GM23338 (cell line): ENCODE measurements at regions not wholly inside any gene's neighbourhood (a gene's known extent, or its start where the extent isn't known, plus 50 kb on each side); places are given as distances from the start of the nearest gene placed in this dataset.

Experiments used
- ATAC-seq: fragments of 200-7000 bp; cut with Tn5 transposase; 3 replicates; pipeline ENCODE4 v1.9.1; 2020
- DNase-seq: peaks from one replicate; pipeline ENCODE4 v3.0.0-alpha.2; 2015; ENCODE audit warnings: low spot score
- H2AFZ ChIP-seq: fragments of 200-600 bp; sonication (generic); 2 replicates; pipeline ENCODE4 v1.8.0; 2016; ENCODE audit warnings: antibody characterized with exemption, mild to moderate bottlenecking, moderate library complexity
- H3F3A ChIP-seq: fragments of 200-600 bp; sonication (generic); replicated peaks from 2 replicates; pipeline ENCODE4 v1.8.0; 2017; ENCODE audit warnings: antibody characterized with exemption, mixed run types, low read depth
- H3K27ac ChIP-seq: fragments of 200-600 bp; sonication (generic); 2 replicates; pipeline ENCODE4 v1.6.1; 2016; ENCODE audit warnings: low read depth
- H3K27me3 ChIP-seq: fragments of 200-600 bp; sonication (generic); 2 replicates; pipeline ENCODE4 v1.8.0; 2016; ENCODE audit warnings: mild to moderate bottlenecking, mixed run types, moderate library complexity; ENCODE audit not compliant: insufficient read depth
- H3K36me3 ChIP-seq: fragments of 200-600 bp; sonication (generic); 2 replicates; pipeline ENCODE4 v1.8.0; 2016; ENCODE audit warnings: mild to moderate bottlenecking; ENCODE audit not compliant: insufficient read depth
- H3K4me1 ChIP-seq: fragments of 200-600 bp; sonication (generic); 2 replicates; pipeline ENCODE4 v1.8.0; 2016; ENCODE audit warnings: mild to moderate bottlenecking, moderate library complexity; ENCODE audit not compliant: insufficient read depth
- H3K4me2 ChIP-seq: fragments of 200-600 bp; sonication (generic); 2 replicates; pipeline ENCODE4 v1.7.1; 2017; ENCODE audit warnings: mixed run types
- H3K4me3 ChIP-seq: fragments of 200-600 bp; sonication (generic); 2 replicates; pipeline ENCODE4 v1.6.1; 2016; ENCODE audit warnings: mixed run types
- H3K79me2 ChIP-seq: fragments of 200-600 bp; sonication (generic); replicated peaks from 2 replicates; pipeline ENCODE4 v1.8.0; 2017; ENCODE audit warnings: mild to moderate bottlenecking; ENCODE audit not compliant: insufficient read depth
- H3K9me2 ChIP-seq: fragments of 200-600 bp; sonication (generic); 2 replicates; pipeline ENCODE4 v1.8.0; 2017; ENCODE audit not compliant: insufficient read depth
- H4K20me1 ChIP-seq: fragments of 200-600 bp; sonication (generic); replicated peaks from 2 replicates; pipeline ENCODE4 v1.8.0; 2017; ENCODE audit warnings: mild to moderate bottlenecking; ENCODE audit not compliant: insufficient read depth
- H3K27ac Mint-ChIP-seq: 2 replicates; pipeline ENCODE4 v1.8.0; 2020; ENCODE audit warnings: inconsistent platforms, mild to moderate bottlenecking, moderate library complexity, mixed read lengths
- H3K27me3 Mint-ChIP-seq: 3 replicates; pipeline ENCODE4 v1.8.0; 2022; ENCODE audit warnings: low read depth, mild to moderate bottlenecking, moderate library complexity, mixed read lengths, inconsistent platforms; ENCODE audit not compliant: insufficient read depth, poor library complexity
- H3K36me3 Mint-ChIP-seq: 3 replicates; pipeline ENCODE4 v1.8.0; 2021; ENCODE audit warnings: low read depth, mild to moderate bottlenecking, inconsistent platforms, moderate library complexity, mixed read lengths
- H3K4me1 Mint-ChIP-seq: 3 replicates; pipeline ENCODE4 v1.8.0; 2020; ENCODE audit warnings: mild to moderate bottlenecking, inconsistent platforms, mixed read lengths
- H3K4me3 Mint-ChIP-seq: 3 replicates; pipeline ENCODE4 v1.8.0; 2021; ENCODE audit warnings: moderate library complexity, mild to moderate bottlenecking, inconsistent platforms, mixed read lengths
- H3K9me3 Mint-ChIP-seq: 3 replicates; pipeline ENCODE4 v1.8.0; 2020; ENCODE audit warnings: moderate library complexity, mild to moderate bottlenecking, inconsistent platforms, mixed read lengths
- CREB1 ChIP-seq: fragments of 250-450 bp; sonication (Bioruptor Pico); IDR thresholded peaks from 2 replicates; pipeline ENCODE4 v1.5.0; 2020; ENCODE audit warnings: low read depth, mild to moderate bottlenecking, moderate library complexity
- EZH2 ChIP-seq: fragments of 200-600 bp; sonication (generic); IDR thresholded peaks from one replicate; pipeline ENCODE4 v1.8.0; 2017; ENCODE audit warnings: antibody characterized with exemption, mild to moderate bottlenecking, low read depth; ENCODE audit not compliant: unreplicated experiment
- EZH2phosphoT487 ChIP-seq: fragments of 200-600 bp; sonication (generic); IDR thresholded peaks from one replicate; pipeline ENCODE4 v1.8.1; 2018; ENCODE audit warnings: antibody characterized with exemption; ENCODE audit not compliant: unreplicated experiment
- NANOG ChIP-seq: IDR thresholded peaks from 2 replicates; pipeline ENCODE4 v1.6.1; 2016; ENCODE audit warnings: antibody characterized with exemption, borderline replicate concordance
- POLR2AphosphoS5 ChIP-seq: IDR thresholded peaks from 2 replicates; pipeline ENCODE4 v1.6.1; 2016; ENCODE audit warnings: antibody characterized with exemption, low read depth
- STAT1 ChIP-seq: IDR thresholded peaks from one replicate; pipeline ENCODE4 v1.6.1; 2016; ENCODE audit warnings: antibody characterized with exemption; ENCODE audit not compliant: unreplicated experiment
- ZNF114 ChIP-seq: fragments of 250-450 bp; sonication (Bioruptor Pico); IDR thresholded peaks from 2 replicates; pipeline ENCODE4 v1.5.0; 2020; ENCODE audit warnings: mild to moderate bottlenecking, moderate library complexity
- ZNF331 ChIP-seq: fragments of 250-450 bp; sonication (Bioruptor Pico); IDR thresholded peaks from 2 replicates; pipeline ENCODE4 v1.5.0; 2020; ENCODE audit warnings: low read depth, mild to moderate bottlenecking, moderate library complexity
- TF ChIP-seq, protein P1 (sequence below), 2 experiments: fragments of 200-600 bp in 1 of 2; sonication (generic) in 1 of 2; conservative IDR thresholded peaks; 2 replicates each; pipeline versions ENCODE4 v1.5.1 to v1.6.1; 2016 to 2017; ENCODE audit warnings: antibody characterized with exemption in 2 of 2, low read depth in 2 of 2, mild to moderate bottlenecking in 2 of 2, moderate library complexity in 1 of 2
- TF ChIP-seq, protein P2 (sequence below): fragments of 250-450 bp; sonication (Bioruptor Pico); IDR thresholded peaks from 2 replicates; pipeline ENCODE4 v1.5.0; 2020; ENCODE audit warnings: mild to moderate bottlenecking, moderate library complexity
- TF ChIP-seq, protein P3 (sequence below): IDR thresholded peaks from one replicate; pipeline ENCODE4 v1.6.1; 2018; ENCODE audit warnings: antibody characterized with exemption; ENCODE audit not compliant: unreplicated experiment

DNA sequence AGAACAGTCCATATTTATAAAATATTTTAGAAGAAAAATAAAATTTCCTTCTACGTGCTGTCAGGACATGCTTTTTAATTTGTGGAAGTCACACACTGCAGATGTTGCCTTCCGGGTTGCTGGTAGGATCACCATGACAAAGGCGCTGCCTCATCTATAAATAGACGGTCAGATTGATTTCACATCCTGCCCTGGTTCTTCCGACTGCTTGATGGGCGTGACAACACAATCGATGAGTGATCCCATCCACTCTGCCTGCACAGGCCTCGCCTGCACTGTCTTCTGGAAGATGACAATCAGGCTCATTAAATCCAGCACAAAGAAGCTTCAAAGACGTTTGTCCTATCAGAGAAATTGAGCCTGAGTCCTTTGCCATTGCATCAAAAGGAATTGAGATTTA lies 318.9 kb upstream of the TRIB2 start (continued):
- TF ChIP-seq POLR2AphosphoS5 = no peak
- no peak for TF ChIP-seq CREB1 (CRISPR knock-in tag)
- TF ChIP-seq NANOG = no peak
- TF ChIP-seq, protein P1, sequence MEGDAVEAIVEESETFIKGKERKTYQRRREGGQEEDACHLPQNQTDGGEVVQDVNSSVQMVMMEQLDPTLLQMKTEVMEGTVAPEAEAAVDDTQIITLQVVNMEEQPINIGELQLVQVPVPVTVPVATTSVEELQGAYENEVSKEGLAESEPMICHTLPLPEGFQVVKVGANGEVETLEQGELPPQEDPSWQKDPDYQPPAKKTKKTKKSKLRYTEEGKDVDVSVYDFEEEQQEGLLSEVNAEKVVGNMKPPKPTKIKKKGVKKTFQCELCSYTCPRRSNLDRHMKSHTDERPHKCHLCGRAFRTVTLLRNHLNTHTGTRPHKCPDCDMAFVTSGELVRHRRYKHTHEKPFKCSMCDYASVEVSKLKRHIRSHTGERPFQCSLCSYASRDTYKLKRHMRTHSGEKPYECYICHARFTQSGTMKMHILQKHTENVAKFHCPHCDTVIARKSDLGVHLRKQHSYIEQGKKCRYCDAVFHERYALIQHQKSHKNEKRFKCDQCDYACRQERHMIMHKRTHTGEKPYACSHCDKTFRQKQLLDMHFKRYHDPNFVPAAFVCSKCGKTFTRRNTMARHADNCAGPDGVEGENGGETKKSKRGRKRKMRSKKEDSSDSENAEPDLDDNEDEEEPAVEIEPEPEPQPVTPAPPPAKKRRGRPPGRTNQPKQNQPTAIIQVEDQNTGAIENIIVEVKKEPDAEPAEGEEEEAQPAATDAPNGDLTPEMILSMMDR (conservative IDR thresholded peaks at IDR 0.05; ENCODE audit: low read depth in 2 of 2) = no peak
- TF ChIP-seq ZNF331 (CRISPR knock-in tag) = no peak

DNA sequence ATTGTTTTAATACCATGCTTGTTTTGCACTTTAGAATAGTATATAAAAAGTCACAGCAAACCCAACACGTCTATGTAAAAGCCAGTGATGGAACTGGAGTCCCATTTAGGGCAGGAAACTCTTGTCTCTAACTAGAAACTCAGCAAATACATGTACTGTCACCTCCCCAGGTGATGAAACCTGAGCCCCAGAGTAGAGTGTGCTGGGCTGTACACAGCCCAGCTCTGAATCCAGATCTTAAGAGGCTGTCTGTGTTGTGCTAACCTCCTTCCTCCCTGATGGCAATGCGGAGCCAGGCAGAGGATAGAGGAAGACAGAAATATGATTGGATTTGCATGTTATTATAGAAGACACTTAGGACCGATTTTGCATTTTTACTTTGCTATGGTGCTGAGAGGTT lies 317.5 kb upstream of the TRIB2 start:
- no peak overlapping the region for H3K27ac Mint-ChIP-seq
- no peak overlapping the region for H3K4me3 ChIP-seq
- no peak overlapping the region for H3K27ac ChIP-seq
- H3K79me2 ChIP-seq = no peaks in the 10 kb centered on the region
- ATAC-seq = no peak; the same call in 2 of the 3 replicates
- peaks cover 29% of the 10 kb centered on the region for H3K36me3 Mint-ChIP-seq
- peaks cover 32% of the 10 kb centered on the region for H3K9me3 Mint-ChIP-seq
- DNase-seq = no peak
- no peaks in the 10 kb centered on the region for H3F3A ChIP-seq
- peaks cover 12% of the 10 kb centered on the region; the same call in 1 of the 2 replicates for H3K36me3 ChIP-seq
- H2AFZ ChIP-seq = no peak overlapping the region
- H3K27me3 Mint-ChIP-seq = peaks cover 3% of the 10 kb centered on the region
- H3K4me3 Mint-ChIP-seq = no peak overlapping the region
- no peaks in the 10 kb centered on the region; the same call in 1 of the 2 replicates for H4K20me1 ChIP-seq
- H3K4me1 ChIP-seq = peaks cover 32% of the 10 kb centered on the region
- peaks cover 9% of the 10 kb centered on the region; the same call in 1 of the 2 replicates for H3K27me3 ChIP-seq
- H3K4me1 Mint-ChIP-seq = peaks cover 23% of the 10 kb centered on the region
- H3K9me2 ChIP-seq = peaks cover 6% of the 10 kb centered on the region; the same call in 1 of the 2 replicates
- no peak overlapping the region for H3K4me2 ChIP-seq
- TF ChIP-seq EZH2phosphoT487 (no peak), NANOG (no peak), ZNF114 (no peak), CREB1 (CRISPR knock-in tag) (no peak), EZH2 (no peak), POLR2AphosphoS5 (no peak), STAT1 (no peak), ZNF331 (CRISPR knock-in tag) (no peak)
- TF ChIP-seq, protein P1 (conservative IDR thresholded peaks at IDR 0.05; ENCODE audit: low read depth in 2 of 2) = no peak
- TF ChIP-seq, protein P2, sequence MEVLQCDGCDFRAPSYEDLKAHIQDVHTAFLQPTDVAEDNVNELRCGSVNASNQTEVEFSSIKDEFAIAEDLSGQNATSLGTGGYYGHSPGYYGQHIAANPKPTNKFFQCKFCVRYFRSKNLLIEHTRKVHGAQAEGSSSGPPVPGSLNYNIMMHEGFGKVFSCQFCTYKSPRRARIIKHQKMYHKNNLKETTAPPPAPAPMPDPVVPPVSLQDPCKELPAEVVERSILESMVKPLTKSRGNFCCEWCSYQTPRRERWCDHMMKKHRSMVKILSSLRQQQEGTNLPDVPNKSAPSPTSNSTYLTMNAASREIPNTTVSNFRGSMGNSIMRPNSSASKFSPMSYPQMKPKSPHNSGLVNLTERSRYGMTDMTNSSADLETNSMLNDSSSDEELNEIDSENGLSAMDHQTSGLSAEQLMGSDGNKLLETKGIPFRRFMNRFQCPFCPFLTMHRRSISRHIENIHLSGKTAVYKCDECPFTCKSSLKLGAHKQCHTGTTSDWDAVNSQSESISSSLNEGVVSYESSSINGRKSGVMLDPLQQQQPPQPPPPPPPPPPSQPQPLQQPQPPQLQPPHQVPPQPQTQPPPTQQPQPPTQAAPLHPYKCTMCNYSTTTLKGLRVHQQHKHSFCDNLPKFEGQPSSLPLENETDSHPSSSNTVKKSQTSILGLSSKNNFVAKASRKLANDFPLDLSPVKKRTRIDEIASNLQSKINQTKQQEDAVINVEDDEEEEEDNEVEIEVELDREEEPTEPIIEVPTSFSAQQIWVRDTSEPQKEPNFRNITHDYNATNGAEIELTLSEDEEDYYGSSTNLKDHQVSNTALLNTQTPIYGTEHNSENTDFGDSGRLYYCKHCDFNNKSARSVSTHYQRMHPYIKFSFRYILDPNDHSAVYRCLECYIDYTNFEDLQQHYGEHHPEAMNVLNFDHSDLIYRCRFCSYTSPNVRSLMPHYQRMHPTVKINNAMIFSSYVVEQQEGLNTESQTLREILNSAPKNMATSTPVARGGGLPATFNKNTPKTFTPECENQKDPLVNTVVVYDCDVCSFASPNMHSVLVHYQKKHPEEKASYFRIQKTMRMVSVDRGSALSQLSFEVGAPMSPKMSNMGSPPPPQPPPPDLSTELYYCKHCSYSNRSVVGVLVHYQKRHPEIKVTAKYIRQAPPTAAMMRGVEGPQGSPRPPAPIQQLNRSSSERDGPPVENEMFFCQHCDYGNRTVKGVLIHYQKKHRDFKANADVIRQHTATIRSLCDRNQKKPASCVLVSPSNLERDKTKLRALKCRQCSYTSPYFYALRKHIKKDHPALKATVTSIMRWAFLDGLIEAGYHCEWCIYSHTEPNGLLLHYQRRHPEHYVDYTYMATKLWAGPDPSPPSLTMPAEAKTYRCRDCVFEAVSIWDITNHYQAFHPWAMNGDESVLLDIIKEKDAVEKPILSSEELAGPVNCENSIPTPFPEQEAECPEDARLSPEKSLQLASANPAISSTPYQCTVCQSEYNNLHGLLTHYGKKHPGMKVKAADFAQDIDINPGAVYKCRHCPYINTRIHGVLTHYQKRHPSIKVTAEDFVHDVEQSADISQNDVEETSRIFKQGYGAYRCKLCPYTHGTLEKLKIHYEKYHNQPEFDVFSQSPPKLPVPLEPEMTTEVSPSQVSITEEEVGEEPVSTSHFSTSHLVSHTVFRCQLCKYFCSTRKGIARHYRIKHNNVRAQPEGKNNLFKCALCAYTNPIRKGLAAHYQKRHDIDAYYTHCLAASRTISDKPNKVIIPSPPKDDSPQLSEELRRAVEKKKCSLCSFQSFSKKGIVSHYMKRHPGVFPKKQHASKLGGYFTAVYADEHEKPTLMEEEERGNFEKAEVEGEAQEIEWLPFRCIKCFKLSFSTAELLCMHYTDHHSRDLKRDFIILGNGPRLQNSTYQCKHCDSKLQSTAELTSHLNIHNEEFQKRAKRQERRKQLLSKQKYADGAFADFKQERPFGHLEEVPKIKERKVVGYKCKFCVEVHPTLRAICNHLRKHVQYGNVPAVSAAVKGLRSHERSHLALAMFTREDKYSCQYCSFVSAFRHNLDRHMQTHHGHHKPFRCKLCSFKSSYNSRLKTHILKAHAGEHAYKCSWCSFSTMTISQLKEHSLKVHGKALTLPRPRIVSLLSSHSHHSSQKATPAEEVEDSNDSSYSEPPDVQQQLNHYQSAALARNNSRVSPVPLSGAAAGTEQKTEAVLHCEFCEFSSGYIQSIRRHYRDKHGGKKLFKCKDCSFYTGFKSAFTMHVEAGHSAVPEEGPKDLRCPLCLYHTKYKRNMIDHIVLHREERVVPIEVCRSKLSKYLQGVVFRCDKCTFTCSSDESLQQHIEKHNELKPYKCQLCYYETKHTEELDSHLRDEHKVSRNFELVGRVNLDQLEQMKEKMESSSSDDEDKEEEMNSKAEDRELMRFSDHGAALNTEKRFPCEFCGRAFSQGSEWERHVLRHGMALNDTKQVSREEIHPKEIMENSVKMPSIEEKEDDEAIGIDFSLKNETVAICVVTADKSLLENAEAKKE = no peak
- TF ChIP-seq, protein P3, sequence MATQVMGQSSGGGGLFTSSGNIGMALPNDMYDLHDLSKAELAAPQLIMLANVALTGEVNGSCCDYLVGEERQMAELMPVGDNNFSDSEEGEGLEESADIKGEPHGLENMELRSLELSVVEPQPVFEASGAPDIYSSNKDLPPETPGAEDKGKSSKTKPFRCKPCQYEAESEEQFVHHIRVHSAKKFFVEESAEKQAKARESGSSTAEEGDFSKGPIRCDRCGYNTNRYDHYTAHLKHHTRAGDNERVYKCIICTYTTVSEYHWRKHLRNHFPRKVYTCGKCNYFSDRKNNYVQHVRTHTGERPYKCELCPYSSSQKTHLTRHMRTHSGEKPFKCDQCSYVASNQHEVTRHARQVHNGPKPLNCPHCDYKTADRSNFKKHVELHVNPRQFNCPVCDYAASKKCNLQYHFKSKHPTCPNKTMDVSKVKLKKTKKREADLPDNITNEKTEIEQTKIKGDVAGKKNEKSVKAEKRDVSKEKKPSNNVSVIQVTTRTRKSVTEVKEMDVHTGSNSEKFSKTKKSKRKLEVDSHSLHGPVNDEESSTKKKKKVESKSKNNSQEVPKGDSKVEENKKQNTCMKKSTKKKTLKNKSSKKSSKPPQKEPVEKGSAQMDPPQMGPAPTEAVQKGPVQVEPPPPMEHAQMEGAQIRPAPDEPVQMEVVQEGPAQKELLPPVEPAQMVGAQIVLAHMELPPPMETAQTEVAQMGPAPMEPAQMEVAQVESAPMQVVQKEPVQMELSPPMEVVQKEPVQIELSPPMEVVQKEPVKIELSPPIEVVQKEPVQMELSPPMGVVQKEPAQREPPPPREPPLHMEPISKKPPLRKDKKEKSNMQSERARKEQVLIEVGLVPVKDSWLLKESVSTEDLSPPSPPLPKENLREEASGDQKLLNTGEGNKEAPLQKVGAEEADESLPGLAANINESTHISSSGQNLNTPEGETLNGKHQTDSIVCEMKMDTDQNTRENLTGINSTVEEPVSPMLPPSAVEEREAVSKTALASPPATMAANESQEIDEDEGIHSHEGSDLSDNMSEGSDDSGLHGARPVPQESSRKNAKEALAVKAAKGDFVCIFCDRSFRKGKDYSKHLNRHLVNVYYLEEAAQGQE = no peak
